ENCODE measurements at regions not wholly inside any gene's neighbourhood (a gene's known extent, or its start where the extent isn't known, plus 50 kb on each side); places are given as distances from the start of the nearest gene placed in this dataset.

DNA sequence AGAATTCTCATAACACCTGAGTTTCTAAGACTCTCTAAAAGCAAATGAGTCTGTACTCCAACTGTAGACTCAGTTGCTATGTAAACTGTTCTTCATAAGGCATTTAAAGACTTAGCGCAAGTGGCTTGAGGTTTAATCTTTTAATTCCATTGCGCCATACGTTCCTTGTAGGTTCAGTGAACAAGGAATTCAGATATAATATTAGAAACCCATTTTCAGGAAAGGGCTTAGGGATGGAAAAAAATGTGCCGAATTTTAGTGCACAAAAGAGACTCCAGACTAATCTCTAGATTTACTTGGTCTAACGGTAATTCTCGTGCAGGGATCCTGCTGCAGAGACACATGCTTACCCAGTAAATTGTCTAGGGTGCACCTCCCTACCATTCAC lies 268.9 kb upstream of the TANK start:
- ATAC-seq: no peak

More for the DNA sequence above, 268.9 kb upstream of the TANK start:
- peaks cover 11% of the 10 kb centered on the region; the same call in 1 of the 2 replicates for H3K9me2 ChIP-seq (ENCODE audit: insufficient read depth)
- H3K4me1 ChIP-seq (ENCODE audit: insufficient read depth): no peaks in the 10 kb centered on the region
- no peak for DNase-seq (ENCODE audit: low spot score)
- H3K27me3 ChIP-seq (ENCODE audit: insufficient read depth): no peaks in the 10 kb centered on the region
- Mint-ChIP-seq H3K9me3 (peaks cover 2% of the 10 kb centered on the region; the same call in 1 of the 3 replicates), H3K27ac (no peak overlapping the region), H3K4me3 (no peak overlapping the region), H3K4me1 (no peaks in the 10 kb centered on the region), H3K36me3 (ENCODE audit: low read depth) (peaks cover 4% of the 10 kb centered on the region; the same call in 1 of the 3 replicates), H3K27me3 (ENCODE audit: insufficient read depth, low read depth, poor library complexity) (peaks cover 2% of the 10 kb centered on the region)
- H3F3A ChIP-seq (replicated peaks; ENCODE audit: low read depth): no peaks in the 10 kb centered on the region
- no peak overlapping the region for H2AFZ ChIP-seq
- no peak for TF ChIP-seq STAT1 (IDR thresholded peaks at IDR 0.05; ENCODE audit: unreplicated experiment)
- TF ChIP-seq, protein P1, sequence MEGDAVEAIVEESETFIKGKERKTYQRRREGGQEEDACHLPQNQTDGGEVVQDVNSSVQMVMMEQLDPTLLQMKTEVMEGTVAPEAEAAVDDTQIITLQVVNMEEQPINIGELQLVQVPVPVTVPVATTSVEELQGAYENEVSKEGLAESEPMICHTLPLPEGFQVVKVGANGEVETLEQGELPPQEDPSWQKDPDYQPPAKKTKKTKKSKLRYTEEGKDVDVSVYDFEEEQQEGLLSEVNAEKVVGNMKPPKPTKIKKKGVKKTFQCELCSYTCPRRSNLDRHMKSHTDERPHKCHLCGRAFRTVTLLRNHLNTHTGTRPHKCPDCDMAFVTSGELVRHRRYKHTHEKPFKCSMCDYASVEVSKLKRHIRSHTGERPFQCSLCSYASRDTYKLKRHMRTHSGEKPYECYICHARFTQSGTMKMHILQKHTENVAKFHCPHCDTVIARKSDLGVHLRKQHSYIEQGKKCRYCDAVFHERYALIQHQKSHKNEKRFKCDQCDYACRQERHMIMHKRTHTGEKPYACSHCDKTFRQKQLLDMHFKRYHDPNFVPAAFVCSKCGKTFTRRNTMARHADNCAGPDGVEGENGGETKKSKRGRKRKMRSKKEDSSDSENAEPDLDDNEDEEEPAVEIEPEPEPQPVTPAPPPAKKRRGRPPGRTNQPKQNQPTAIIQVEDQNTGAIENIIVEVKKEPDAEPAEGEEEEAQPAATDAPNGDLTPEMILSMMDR (conservative IDR thresholded peaks at IDR 0.05; ENCODE audit: low read depth in 2 of 2): no peak
- no peak for TF ChIP-seq JUNB (IDR thresholded peaks at IDR 0.05; ENCODE audit: unreplicated experiment)
- TF ChIP-seq, protein P2, sequence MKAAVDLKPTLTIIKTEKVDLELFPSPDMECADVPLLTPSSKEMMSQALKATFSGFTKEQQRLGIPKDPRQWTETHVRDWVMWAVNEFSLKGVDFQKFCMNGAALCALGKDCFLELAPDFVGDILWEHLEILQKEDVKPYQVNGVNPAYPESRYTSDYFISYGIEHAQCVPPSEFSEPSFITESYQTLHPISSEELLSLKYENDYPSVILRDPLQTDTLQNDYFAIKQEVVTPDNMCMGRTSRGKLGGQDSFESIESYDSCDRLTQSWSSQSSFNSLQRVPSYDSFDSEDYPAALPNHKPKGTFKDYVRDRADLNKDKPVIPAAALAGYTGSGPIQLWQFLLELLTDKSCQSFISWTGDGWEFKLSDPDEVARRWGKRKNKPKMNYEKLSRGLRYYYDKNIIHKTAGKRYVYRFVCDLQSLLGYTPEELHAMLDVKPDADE (IDR thresholded peaks at IDR 0.05): no peak
- no peak for TF ChIP-seq CREB1 (CRISPR knock-in tag; IDR thresholded peaks at IDR 0.05; ENCODE audit: low read depth)
- TF ChIP-seq, protein P3, sequence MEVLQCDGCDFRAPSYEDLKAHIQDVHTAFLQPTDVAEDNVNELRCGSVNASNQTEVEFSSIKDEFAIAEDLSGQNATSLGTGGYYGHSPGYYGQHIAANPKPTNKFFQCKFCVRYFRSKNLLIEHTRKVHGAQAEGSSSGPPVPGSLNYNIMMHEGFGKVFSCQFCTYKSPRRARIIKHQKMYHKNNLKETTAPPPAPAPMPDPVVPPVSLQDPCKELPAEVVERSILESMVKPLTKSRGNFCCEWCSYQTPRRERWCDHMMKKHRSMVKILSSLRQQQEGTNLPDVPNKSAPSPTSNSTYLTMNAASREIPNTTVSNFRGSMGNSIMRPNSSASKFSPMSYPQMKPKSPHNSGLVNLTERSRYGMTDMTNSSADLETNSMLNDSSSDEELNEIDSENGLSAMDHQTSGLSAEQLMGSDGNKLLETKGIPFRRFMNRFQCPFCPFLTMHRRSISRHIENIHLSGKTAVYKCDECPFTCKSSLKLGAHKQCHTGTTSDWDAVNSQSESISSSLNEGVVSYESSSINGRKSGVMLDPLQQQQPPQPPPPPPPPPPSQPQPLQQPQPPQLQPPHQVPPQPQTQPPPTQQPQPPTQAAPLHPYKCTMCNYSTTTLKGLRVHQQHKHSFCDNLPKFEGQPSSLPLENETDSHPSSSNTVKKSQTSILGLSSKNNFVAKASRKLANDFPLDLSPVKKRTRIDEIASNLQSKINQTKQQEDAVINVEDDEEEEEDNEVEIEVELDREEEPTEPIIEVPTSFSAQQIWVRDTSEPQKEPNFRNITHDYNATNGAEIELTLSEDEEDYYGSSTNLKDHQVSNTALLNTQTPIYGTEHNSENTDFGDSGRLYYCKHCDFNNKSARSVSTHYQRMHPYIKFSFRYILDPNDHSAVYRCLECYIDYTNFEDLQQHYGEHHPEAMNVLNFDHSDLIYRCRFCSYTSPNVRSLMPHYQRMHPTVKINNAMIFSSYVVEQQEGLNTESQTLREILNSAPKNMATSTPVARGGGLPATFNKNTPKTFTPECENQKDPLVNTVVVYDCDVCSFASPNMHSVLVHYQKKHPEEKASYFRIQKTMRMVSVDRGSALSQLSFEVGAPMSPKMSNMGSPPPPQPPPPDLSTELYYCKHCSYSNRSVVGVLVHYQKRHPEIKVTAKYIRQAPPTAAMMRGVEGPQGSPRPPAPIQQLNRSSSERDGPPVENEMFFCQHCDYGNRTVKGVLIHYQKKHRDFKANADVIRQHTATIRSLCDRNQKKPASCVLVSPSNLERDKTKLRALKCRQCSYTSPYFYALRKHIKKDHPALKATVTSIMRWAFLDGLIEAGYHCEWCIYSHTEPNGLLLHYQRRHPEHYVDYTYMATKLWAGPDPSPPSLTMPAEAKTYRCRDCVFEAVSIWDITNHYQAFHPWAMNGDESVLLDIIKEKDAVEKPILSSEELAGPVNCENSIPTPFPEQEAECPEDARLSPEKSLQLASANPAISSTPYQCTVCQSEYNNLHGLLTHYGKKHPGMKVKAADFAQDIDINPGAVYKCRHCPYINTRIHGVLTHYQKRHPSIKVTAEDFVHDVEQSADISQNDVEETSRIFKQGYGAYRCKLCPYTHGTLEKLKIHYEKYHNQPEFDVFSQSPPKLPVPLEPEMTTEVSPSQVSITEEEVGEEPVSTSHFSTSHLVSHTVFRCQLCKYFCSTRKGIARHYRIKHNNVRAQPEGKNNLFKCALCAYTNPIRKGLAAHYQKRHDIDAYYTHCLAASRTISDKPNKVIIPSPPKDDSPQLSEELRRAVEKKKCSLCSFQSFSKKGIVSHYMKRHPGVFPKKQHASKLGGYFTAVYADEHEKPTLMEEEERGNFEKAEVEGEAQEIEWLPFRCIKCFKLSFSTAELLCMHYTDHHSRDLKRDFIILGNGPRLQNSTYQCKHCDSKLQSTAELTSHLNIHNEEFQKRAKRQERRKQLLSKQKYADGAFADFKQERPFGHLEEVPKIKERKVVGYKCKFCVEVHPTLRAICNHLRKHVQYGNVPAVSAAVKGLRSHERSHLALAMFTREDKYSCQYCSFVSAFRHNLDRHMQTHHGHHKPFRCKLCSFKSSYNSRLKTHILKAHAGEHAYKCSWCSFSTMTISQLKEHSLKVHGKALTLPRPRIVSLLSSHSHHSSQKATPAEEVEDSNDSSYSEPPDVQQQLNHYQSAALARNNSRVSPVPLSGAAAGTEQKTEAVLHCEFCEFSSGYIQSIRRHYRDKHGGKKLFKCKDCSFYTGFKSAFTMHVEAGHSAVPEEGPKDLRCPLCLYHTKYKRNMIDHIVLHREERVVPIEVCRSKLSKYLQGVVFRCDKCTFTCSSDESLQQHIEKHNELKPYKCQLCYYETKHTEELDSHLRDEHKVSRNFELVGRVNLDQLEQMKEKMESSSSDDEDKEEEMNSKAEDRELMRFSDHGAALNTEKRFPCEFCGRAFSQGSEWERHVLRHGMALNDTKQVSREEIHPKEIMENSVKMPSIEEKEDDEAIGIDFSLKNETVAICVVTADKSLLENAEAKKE (CRISPR knock-in tag; IDR thresholded peaks at IDR 0.05): no peak
- no peak for TF ChIP-seq ZNF331 (CRISPR knock-in tag; IDR thresholded peaks at IDR 0.05; ENCODE audit: low read depth)
- no peaks in the 10 kb centered on the region for H4K20me1 ChIP-seq (replicated peaks; ENCODE audit: insufficient read depth)
- no peak overlapping the region for H3K4me2 ChIP-seq
- H3K4me3 ChIP-seq: no peak overlapping the region
- H3K79me2 ChIP-seq (replicated peaks; ENCODE audit: insufficient read depth): no peaks in the 10 kb centered on the region
- no peak overlapping the region for H3K27ac ChIP-seq (ENCODE audit: low read depth)
- no peaks in the 10 kb centered on the region for H3K36me3 ChIP-seq (ENCODE audit: insufficient read depth)
